ENCODE measurements at regions not wholly inside any gene's neighbourhood (a gene's known extent, or its start where the extent isn't known, plus 50 kb on each side); places are given as distances from the start of the nearest gene placed in this dataset.

GRCh38 chr9:106286249-106286648 is 576.7 kb upstream of the ZNF462 start:
- Histone ChIP-seq H3K4me2 (ENCODE audit: low read length) (no peak overlapping the region), H3K9ac (ENCODE audit: low read length) (no peak overlapping the region), H3K27ac (ENCODE audit: low read length) (no peak overlapping the region), H4K20me1 (ENCODE audit: low read length) (no peaks in the 10 kb centered on the region), H3K4me1 (ENCODE audit: insufficient read depth, low read length) (no peaks in the 10 kb centered on the region), H3K36me3 (ENCODE audit: low read depth, low read length) (no peaks in the 10 kb centered on the region), H3F3A (ENCODE audit: low read length, unreplicated experiment) (no peaks in the 10 kb centered on the region), H3K27me3 (ENCODE audit: low read length) (no peaks in the 10 kb centered on the region), H2AFZ (ENCODE audit: low read length) (no peak overlapping the region), H3K9me2 (replicated peaks; ENCODE audit: low read length) (no peaks in the 10 kb centered on the region), H3K79me2 (ENCODE audit: low read length) (no peaks in the 10 kb centered on the region), H3K4me3 (ENCODE audit: low read length) (no peak overlapping the region), H3K9me3 (ENCODE audit: low read length) (no peaks in the 10 kb centered on the region)
- CTCF ChIA-PET = interaction anchor here (0.7 kb wide), 1 partner anchor 54 kb away, joined by 4 read pairs; no protein-coding TSS in a partner anchor
- DNase-seq (peak; percentile 51), ATAC-seq (no peak)
- BruUV-seq (replicated peaks) = no TSS peak
- POLR2A ChIA-PET (ENCODE audit: unreplicated experiment) = no interaction called here
- intact Hi-C loops (cut with micrococcal nuclease) = no loop called here
- TF ChIP-seq EZH2 (IDR thresholded peaks at IDR 0.05; ENCODE audit: low read length, unreplicated experiment) = no peak
- peak; percentile 64 for TF ChIP-seq CTCF (conservative IDR thresholded peaks at IDR 0.05; ENCODE audit: low read depth, low read length)

GRCh38 chr9:106287091-106287631 is 575.8 kb upstream of the ZNF462 start:
- POLR2A ChIA-PET (ENCODE audit: unreplicated experiment) = interaction anchor here (0.5 kb wide), 1 partner anchor 577 kb away, joined by 11 read pairs; no protein-coding TSS in a partner anchor
- Histone ChIP-seq H3K9me3 (ENCODE audit: low read length) (no peaks in the 10 kb centered on the region), H3K27me3 (ENCODE audit: low read length) (no peaks in the 10 kb centered on the region), H2AFZ (ENCODE audit: low read length) (no peak overlapping the region), H3K27ac (ENCODE audit: low read length) (no peak overlapping the region), H4K20me1 (ENCODE audit: low read length) (no peaks in the 10 kb centered on the region), H3K4me3 (ENCODE audit: low read length) (no peak overlapping the region), H3K9ac (ENCODE audit: low read length) (no peak overlapping the region), H3K9me2 (replicated peaks; ENCODE audit: low read length) (no peaks in the 10 kb centered on the region), H3K4me2 (ENCODE audit: low read length) (0 out of 2 replicates have a peak overlapping the region, but pooled peaks have one; percentile 6), H3K36me3 (ENCODE audit: low read depth, low read length) (no peaks in the 10 kb centered on the region), H3K79me2 (ENCODE audit: low read length) (no peaks in the 10 kb centered on the region), H3F3A (ENCODE audit: low read length, unreplicated experiment) (no peaks in the 10 kb centered on the region), H3K4me1 (ENCODE audit: insufficient read depth, low read length) (no peaks in the 10 kb centered on the region)
- intact Hi-C loops (cut with micrococcal nuclease) = no loop called here
- CTCF ChIA-PET = interaction anchor here (0.6 kb wide), 1 partner anchor 412 kb away, joined by 4 read pairs; no protein-coding TSS in a partner anchor
- DNase-seq = no peak
- ATAC-seq = no peak
- no peak for TF ChIP-seq CTCF (conservative IDR thresholded peaks at IDR 0.05; ENCODE audit: low read depth, low read length)
- no peak for TF ChIP-seq EZH2 (IDR thresholded peaks at IDR 0.05; ENCODE audit: low read length, unreplicated experiment)
- TF ChIP-seq EZH2phosphoT487 (IDR thresholded peaks at IDR 0.05; ENCODE audit: borderline replicate concordance, low read length) = no peak
- BruUV-seq (replicated peaks) = no TSS peak

- Histone ChIP-seq H4K20me1 (ENCODE audit: low read length) (no peaks in the 10 kb centered on the region), H3K9me2 (replicated peaks; ENCODE audit: low read length) (no peaks in the 10 kb centered on the region), H3K36me3 (ENCODE audit: low read depth, low read length) (no peaks in the 10 kb centered on the region), H3K4me3 (ENCODE audit: low read length) (no peak overlapping the region), H3K27me3 (ENCODE audit: low read length) (no peaks in the 10 kb centered on the region), H3K4me1 (ENCODE audit: insufficient read depth, low read length) (no peaks in the 10 kb centered on the region), H2AFZ (ENCODE audit: low read length) (no peak overlapping the region), H3K4me2 (ENCODE audit: low read length) (no peak overlapping the region), H3K79me2 (ENCODE audit: low read length) (no peaks in the 10 kb centered on the region), H3K27ac (ENCODE audit: low read length) (no peak overlapping the region), H3K9me3 (ENCODE audit: low read length) (no peaks in the 10 kb centered on the region), H3F3A (ENCODE audit: low read length, unreplicated experiment) (no peaks in the 10 kb centered on the region), H3K9ac (ENCODE audit: low read length) (no peak overlapping the region)
- intact Hi-C loops (cut with micrococcal nuclease) = no loop called here
- ATAC-seq = no peak
- TF ChIP-seq EZH2 (IDR thresholded peaks at IDR 0.05; ENCODE audit: low read length, unreplicated experiment) (no peak), CTCF (conservative IDR thresholded peaks at IDR 0.05; ENCODE audit: low read depth, low read length) (no peak), EZH2phosphoT487 (IDR thresholded peaks at IDR 0.05; ENCODE audit: borderline replicate concordance, low read length) (no peak)
- ChIA-PET CTCF (no interaction called here), POLR2A (ENCODE audit: unreplicated experiment) (interaction anchor here (0.5 kb wide), 1 partner anchor 577 kb away, joined by 11 read pairs; no protein-coding TSS in a partner anchor)
- DNase-seq = no peak
- no TSS peak for BruUV-seq (replicated peaks)
These were observed 575.2 kb upstream of the ZNF462 start for GRCh38 chr9:106287731-106288130.
